Right lobe of liver (tissue), 4 donors: ENCODE measurements at regions not wholly inside any gene's neighbourhood (a gene's known extent, or its start where the extent isn't known, plus 50 kb on each side); places are given as distances from the start of the nearest gene placed in this dataset.

ENCODE experiments used
- CTCF ChIP-seq, 4 donors: fragments of 200-600 bp in 3 of 4; fragments of 450-650 bp in 1 of 4; IDR thresholded peaks; one replicate each; pipeline versions ENCODE4 v1.5.1 to v1.8.0; 2016 to 2022; ENCODE audit warnings: antibody characterized with exemption in 4 of 4, mild to moderate bottlenecking in 2 of 4
- POLR2A ChIP-seq: fragments of 450-650 bp; IDR thresholded peaks from one replicate; pipeline ENCODE4 v1.6.1; 2017; ENCODE audit warnings: antibody characterized with exemption, mild to moderate bottlenecking
- donor health status: DM: no; HTN: no; CAD: no.
- donor health status: DM: no; HTN: no; CAD: no.
- donor health status: DM: no; HTN: yes; CAD: no.

- TF ChIP-seq CTCF (IDR thresholded peaks at IDR 0.05) (no peak), POLR2A (no peak)
These were observed 208.2 kb downstream of the MN1 start for GRCh38 chr22:27593378-27593777.
